ENCODE measurements at regions not wholly inside any gene's neighbourhood (a gene's known extent, or its start where the extent isn't known, plus 50 kb on each side); places are given as distances from the start of the nearest gene placed in this dataset.

DNA sequence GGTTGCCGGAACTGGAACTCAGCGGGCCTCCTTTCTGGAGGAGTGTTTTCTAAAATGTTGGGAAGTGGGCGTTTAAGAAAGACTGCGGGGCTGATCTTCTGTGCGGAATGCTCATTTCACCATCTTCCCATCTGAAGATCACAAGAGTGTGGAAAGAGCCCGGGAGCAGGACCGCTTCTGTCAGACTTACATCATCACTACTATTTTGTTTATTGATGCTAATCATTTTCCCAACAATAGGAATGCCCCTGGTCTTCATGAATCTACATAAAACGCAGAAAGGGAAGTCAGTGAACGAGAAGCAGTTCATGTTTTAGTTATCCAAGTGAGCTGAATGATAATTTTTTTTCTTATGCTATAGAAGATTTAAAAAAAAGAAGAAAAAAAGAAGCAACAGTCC, 447.8 kb upstream of the MKI67 start:
- no peak overlapping the region for H3K27ac ChIP-seq (ENCODE audit: low read length)
- no peaks in the 10 kb centered on the region for H4K20me1 ChIP-seq (ENCODE audit: insufficient read depth)
- no peaks in the 10 kb centered on the region for H3K9me3 ChIP-seq (ENCODE audit: low read length)
- TF ChIP-seq EZH2 (IDR thresholded peaks at IDR 0.05; ENCODE audit: borderline replicate concordance, insufficient read depth, low read length, poor library complexity, severe bottlenecking) = no peak
- TF ChIP-seq MXI1 (conservative IDR thresholded peaks at IDR 0.05; ENCODE audit: poor library complexity, severe bottlenecking) = no peak
- no peak for TF ChIP-seq EP300 (conservative IDR thresholded peaks at IDR 0.05; ENCODE audit: poor library complexity, severe bottlenecking)
- TF ChIP-seq CTCF (IDR thresholded peaks at IDR 0.05; ENCODE audit: poor library complexity, severe bottlenecking) = no peak
- TF ChIP-seq RAD21 (conservative IDR thresholded peaks at IDR 0.05) = no peak
- H2AFZ ChIP-seq (ENCODE audit: low read depth, low read length) = no peak overlapping the region
- H3K9me2 ChIP-seq (ENCODE audit: insufficient read depth, low read length) = no peaks in the 10 kb centered on the region
- no peaks in the 10 kb centered on the region for H3K36me3 ChIP-seq (ENCODE audit: insufficient read depth, low read length)
- no peaks in the 10 kb centered on the region for H3K79me2 ChIP-seq (replicated peaks; ENCODE audit: insufficient read depth, low read length)
- H3F3A ChIP-seq (ENCODE audit: insufficient read depth, low read length, poor library complexity, severe bottlenecking) = no peaks in the 10 kb centered on the region
- peaks cover 6% of the 10 kb centered on the region for H3K27me3 ChIP-seq (ENCODE audit: insufficient read depth, low read depth, low read length)
- H3K4me3 ChIP-seq (ENCODE audit: low read length) = no peak overlapping the region
- no peak overlapping the region for H3K4me2 ChIP-seq (ENCODE audit: low read length)
- H3K9ac ChIP-seq (ENCODE audit: low read length) = no peak overlapping the region

DNA sequence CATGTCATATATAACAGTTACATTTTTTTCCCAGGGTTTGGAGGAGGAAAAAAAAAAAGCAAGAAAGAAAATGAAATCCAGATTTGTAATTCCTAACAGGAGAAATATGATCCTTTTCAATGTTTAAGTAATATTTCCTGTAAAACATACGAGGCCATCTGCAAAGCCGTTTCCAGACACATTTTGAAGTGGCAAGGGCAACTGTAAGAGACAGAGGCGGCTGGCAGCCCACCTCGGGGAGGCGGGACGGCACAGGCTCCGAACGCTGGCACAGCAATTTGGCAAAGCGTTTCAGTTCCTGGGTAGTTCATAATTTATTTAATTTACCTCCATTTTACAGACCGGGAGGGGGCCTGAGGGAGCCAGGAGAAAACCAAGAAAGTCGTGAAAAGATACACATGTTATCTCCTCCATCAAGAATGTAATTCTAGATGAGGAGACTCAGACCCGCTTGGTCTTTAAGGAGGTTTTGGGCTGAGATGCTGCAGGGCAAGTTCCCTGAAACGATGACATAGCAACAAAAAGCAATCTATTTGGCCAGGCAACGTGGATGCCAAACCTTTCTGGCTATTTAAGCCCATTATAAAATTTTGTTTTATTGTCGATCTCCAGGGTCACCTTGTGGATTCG, 448.5 kb upstream of the MKI67 start:
- Histone ChIP-seq H4K20me1 (ENCODE audit: insufficient read depth) (no peaks in the 10 kb centered on the region), H3F3A (ENCODE audit: insufficient read depth, low read length, poor library complexity, severe bottlenecking) (no peaks in the 10 kb centered on the region), H3K9me3 (ENCODE audit: low read length) (no peaks in the 10 kb centered on the region), H3K4me3 (ENCODE audit: low read length) (no peak overlapping the region), H2AFZ (ENCODE audit: low read depth, low read length) (no peak overlapping the region), H3K4me2 (ENCODE audit: low read length) (no peak overlapping the region), H3K27me3 (ENCODE audit: insufficient read depth, low read depth, low read length) (peaks cover 6% of the 10 kb centered on the region), H3K27ac (ENCODE audit: low read length) (no peak overlapping the region), H3K36me3 (ENCODE audit: insufficient read depth, low read length) (no peaks in the 10 kb centered on the region), H3K79me2 (replicated peaks; ENCODE audit: insufficient read depth, low read length) (no peaks in the 10 kb centered on the region), H3K9me2 (ENCODE audit: insufficient read depth, low read length) (no peaks in the 10 kb centered on the region), H3K9ac (ENCODE audit: low read length) (no peak overlapping the region)
- TF ChIP-seq CTCF (IDR thresholded peaks at IDR 0.05; ENCODE audit: poor library complexity, severe bottlenecking) = no peak
- TF ChIP-seq MXI1 (conservative IDR thresholded peaks at IDR 0.05; ENCODE audit: poor library complexity, severe bottlenecking) = no peak
- TF ChIP-seq POLR2AphosphoS5 (IDR thresholded peaks at IDR 0.05) = no peak
- TF ChIP-seq TAF1 (IDR thresholded peaks at IDR 0.05; ENCODE audit: low read depth) = no peak

DNA sequence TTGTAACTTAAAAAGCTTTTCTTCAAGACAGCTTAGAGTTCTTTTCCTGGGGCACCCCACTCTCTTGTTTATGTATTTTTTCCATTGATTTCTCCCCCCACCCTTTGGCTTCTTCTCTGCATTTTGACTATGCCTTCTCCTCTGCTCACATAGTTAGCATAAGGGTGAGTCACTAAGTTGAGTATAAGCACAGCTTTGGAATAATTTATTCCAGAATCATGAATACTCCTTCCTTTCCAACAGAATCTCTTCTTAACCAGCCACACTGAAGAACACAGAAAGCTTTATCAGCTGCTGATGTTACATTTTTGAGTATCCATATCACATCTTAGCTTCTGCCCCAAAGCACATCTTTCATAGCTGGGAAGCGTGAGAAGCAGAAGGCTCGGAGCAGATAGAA, 449.5 kb upstream of the MKI67 start:
- Histone ChIP-seq H3K9me3 (ENCODE audit: low read length) (no peaks in the 10 kb centered on the region), H3K4me3 (ENCODE audit: low read length) (no peak overlapping the region), H3K36me3 (ENCODE audit: insufficient read depth, low read length) (no peaks in the 10 kb centered on the region), H3K9me2 (ENCODE audit: insufficient read depth, low read length) (no peaks in the 10 kb centered on the region), H3K27ac (ENCODE audit: low read length) (no peak overlapping the region), H2AFZ (ENCODE audit: low read depth, low read length) (no peak overlapping the region), H3K4me2 (ENCODE audit: low read length) (no peak overlapping the region), H3K27me3 (ENCODE audit: insufficient read depth, low read depth, low read length) (no peaks in the 10 kb centered on the region), H3F3A (ENCODE audit: insufficient read depth, low read length, poor library complexity, severe bottlenecking) (no peaks in the 10 kb centered on the region), H3K79me2 (replicated peaks; ENCODE audit: insufficient read depth, low read length) (no peaks in the 10 kb centered on the region), H3K9ac (ENCODE audit: low read length) (no peak overlapping the region), H4K20me1 (ENCODE audit: insufficient read depth) (no peaks in the 10 kb centered on the region)
- TF ChIP-seq, protein P1, sequence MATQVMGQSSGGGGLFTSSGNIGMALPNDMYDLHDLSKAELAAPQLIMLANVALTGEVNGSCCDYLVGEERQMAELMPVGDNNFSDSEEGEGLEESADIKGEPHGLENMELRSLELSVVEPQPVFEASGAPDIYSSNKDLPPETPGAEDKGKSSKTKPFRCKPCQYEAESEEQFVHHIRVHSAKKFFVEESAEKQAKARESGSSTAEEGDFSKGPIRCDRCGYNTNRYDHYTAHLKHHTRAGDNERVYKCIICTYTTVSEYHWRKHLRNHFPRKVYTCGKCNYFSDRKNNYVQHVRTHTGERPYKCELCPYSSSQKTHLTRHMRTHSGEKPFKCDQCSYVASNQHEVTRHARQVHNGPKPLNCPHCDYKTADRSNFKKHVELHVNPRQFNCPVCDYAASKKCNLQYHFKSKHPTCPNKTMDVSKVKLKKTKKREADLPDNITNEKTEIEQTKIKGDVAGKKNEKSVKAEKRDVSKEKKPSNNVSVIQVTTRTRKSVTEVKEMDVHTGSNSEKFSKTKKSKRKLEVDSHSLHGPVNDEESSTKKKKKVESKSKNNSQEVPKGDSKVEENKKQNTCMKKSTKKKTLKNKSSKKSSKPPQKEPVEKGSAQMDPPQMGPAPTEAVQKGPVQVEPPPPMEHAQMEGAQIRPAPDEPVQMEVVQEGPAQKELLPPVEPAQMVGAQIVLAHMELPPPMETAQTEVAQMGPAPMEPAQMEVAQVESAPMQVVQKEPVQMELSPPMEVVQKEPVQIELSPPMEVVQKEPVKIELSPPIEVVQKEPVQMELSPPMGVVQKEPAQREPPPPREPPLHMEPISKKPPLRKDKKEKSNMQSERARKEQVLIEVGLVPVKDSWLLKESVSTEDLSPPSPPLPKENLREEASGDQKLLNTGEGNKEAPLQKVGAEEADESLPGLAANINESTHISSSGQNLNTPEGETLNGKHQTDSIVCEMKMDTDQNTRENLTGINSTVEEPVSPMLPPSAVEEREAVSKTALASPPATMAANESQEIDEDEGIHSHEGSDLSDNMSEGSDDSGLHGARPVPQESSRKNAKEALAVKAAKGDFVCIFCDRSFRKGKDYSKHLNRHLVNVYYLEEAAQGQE (IDR thresholded peaks at IDR 0.05; ENCODE audit: borderline replicate concordance) = no peak
- no peak for TF ChIP-seq TAF1 (IDR thresholded peaks at IDR 0.05; ENCODE audit: low read depth)
- TF ChIP-seq RAD21 (conservative IDR thresholded peaks at IDR 0.05) = no peak
- TF ChIP-seq SMC3 (conservative IDR thresholded peaks at IDR 0.05; ENCODE audit: poor library complexity) = no peak
- no peak for TF ChIP-seq POLR2AphosphoS5 (IDR thresholded peaks at IDR 0.05)
- TF ChIP-seq CTCF (IDR thresholded peaks at IDR 0.05; ENCODE audit: poor library complexity, severe bottlenecking) = no peak
- no peak for TF ChIP-seq EP300 (conservative IDR thresholded peaks at IDR 0.05; ENCODE audit: poor library complexity, severe bottlenecking)
- TF ChIP-seq MXI1 (conservative IDR thresholded peaks at IDR 0.05; ENCODE audit: poor library complexity, severe bottlenecking) = no peak
- TF ChIP-seq EZH2 (IDR thresholded peaks at IDR 0.05; ENCODE audit: borderline replicate concordance, insufficient read depth, low read length, poor library complexity, severe bottlenecking) = no peak
